ENCODE measurements at regions not wholly inside any gene's neighbourhood (a gene's known extent, or its start where the extent isn't known, plus 50 kb on each side); places are given as distances from the start of the nearest gene placed in this dataset.
"Not testable (repeated sequence)": the region's sequence is repeated elsewhere in the genome, so short reads cannot be mapped to it uniquely, and the experiment has no call there.

DNA sequence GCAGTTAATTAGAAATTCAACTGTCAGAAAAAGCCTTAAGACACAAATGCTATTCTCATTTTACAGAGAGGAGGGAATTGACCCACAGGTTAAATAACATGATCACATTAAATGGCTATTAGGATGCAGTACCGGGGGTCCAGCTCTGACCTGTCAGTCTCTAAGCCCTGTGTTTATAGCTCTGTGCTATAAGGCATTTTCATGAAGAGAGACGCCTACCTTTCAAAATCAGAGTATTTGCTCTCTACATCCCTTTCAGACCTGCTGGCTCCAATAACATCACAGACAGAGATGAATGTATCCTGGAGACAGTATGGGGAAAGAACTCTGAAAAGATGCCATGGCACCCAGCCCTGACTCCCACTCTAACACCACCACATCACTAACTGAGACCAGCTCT lies 189.9 kb upstream of the PRSS58 start:
- in situ Hi-C loops (cut with HindIII; ENCODE audit: low sequenced_read_pairs), result no loop called here

DNA sequence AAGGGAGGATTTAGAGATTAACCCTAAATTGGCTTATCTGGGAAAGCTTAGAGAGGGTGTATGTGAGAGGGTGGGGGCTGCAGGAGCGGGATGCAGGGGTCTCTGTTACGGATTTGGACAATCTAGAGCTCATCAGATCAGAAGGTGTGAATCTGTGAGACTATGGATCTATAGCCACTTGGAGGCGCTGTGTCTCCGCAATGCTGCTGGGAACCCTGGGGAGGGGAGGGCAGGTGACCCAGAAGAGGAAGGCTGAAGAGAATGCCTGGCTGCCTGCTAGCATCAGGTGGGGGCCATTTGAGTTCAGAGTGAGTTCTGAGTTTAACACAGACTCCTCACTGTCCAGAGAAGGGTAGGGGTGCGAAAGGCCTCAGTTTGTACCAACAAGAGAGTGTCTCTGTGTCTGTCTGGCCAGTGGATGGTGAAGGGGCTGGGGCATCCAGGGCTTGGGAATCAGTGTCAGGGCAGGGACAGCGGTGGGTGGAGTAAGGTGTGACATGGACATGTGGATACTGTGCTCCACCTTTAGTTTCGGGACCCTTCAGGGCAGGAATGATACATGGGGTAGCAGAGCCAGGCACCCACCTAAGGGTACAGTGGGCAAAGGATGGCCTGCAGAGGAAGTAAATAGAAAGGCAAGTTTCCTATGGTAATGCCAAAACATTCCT lies 187.3 kb upstream of the PRSS58 start:
- in situ Hi-C loops (cut with HindIII; ENCODE audit: low sequenced_read_pairs), result no loop called here

DNA sequence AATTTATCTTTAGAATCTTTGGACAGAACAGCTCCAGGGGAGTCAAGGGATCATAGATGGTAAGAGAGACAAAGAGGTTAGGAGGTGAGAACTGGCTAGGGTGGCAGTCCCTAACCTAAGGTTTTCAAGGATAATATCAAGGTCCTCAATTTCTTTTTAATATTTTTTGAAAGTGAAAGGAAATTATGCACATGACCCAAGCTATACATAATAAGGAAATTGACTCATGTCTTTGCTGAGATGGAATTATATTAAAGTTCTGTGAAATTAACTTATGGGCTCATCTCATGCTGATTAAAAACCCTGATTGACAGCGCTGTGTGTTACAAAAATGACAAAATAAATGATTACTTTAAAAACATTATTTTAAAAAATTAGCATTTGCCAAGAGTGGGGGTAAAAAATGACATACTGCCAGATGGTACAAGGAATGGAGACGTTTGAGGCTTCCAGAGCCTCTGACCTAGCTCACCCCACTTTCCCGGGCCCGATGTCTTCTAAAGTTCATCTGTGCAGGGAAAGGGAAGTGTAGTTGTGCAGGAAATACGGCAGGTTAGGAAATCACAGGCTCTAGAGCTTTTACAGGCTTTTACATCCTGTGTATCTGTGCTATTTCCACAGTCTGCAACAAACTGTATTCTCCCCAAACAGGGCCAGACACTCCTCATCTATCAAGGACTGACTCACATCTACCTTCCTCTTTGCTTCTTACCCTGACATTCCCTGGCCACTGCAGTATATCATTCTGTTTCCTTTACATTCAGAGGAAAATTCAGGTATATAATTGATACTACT lies 185.6 kb upstream of the PRSS58 start:
- in situ Hi-C loops (cut with HindIII; ENCODE audit: low sequenced_read_pairs), result no loop called here

DNA sequence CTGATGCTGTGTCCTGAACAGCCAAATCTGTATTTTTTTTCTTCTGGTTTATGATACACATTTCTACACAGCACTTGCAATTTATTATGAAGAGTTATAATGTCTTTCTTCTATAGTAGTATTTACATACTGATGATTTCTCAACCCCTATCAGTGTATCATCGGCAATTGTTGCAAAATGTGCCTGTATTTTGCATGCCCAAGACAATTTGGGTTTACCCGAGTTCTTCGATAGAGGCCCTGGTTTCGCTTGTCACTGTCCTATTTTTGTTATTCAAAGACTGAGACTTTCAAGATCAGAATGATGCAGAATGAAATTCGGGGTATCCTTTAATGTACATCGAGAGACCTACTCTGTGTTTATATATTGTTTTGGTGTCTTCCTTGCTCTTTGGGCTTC lies 184.5 kb upstream of the PRSS58 start:
- in situ Hi-C loops (cut with HindIII; ENCODE audit: low sequenced_read_pairs), result no loop called here

DNA sequence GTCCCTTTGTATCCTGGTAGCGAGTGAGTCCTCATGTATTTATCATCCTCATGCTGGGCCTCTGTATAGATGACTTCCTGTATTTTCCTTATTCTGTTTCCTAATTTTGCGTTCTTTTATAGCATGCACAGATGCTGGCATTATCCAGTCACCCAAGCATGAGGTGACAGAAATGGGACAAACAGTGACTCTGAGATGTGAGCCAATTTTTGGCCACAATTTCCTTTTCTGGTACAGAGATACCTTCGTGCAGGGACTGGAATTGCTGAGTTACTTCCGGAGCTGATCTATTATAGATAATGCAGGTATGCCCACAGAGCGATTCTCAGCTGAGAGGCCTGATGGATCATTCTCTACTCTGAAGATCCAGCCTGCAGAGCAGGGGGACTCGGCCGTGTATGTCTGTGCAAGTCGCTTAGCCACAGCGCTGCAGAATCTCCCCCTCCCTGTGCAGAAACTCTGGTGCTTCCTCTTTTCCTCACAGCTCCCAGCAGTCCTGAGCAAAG lies 183.1 kb upstream of the PRSS58 start:
- in situ Hi-C loops (cut with HindIII; ENCODE audit: low sequenced_read_pairs), result no loop called here

DNA sequence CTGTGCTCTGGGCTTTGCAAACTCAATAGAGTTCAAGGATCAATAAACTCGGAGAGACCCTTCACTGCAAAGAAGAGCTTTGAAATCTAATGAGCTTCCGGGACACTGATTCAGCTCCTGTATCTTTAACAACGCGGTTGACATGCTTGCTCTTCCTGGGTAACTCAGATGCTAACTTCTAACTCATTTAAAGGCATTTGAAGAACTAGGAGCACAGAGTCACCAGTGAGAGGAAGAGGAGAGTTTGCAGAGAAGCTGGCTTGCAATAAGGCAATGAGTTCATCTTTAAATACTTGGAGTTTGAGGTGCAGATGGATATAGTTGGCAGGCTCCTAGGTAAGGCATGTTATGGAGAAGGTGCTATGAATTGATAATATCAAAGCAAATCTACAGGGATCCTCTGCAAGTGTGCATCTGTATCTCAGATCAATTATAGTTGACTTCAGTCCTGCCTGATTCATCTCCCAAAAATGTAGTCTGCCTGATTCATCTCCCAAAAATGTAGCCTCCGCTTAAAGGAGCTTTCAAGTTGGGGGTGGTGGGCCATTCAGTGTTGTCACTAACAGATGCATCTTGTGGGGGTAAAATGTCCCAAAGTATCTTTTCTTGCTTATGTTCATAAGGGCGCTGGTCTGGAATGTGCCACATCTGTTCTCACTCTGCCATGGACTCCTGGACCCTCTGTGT lies 182.5 kb upstream of the PRSS58 start:
- in situ Hi-C loops (cut with HindIII; ENCODE audit: low sequenced_read_pairs), result no loop called here

DNA sequence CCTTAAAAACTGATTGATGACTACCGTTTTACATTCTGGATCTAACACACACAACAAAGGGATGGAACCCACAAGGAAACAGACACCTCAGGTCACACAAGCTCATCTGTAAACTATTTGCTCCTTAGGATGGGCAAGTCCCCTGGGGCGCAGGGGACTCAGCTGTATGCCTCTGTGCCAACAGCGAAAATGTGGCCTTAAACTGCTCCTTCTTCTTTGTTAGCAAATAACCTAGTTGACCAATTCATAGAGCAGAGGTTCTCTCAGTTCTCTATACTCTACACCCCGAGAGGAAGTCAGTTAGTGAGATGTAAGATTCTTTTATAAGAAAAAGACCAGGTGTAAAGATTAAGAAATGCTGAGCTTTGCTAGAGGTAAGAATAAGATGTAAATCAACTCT lies 181.9 kb upstream of the PRSS58 start:
- in situ Hi-C loops (cut with HindIII; ENCODE audit: low sequenced_read_pairs), result no loop called here

DNA sequence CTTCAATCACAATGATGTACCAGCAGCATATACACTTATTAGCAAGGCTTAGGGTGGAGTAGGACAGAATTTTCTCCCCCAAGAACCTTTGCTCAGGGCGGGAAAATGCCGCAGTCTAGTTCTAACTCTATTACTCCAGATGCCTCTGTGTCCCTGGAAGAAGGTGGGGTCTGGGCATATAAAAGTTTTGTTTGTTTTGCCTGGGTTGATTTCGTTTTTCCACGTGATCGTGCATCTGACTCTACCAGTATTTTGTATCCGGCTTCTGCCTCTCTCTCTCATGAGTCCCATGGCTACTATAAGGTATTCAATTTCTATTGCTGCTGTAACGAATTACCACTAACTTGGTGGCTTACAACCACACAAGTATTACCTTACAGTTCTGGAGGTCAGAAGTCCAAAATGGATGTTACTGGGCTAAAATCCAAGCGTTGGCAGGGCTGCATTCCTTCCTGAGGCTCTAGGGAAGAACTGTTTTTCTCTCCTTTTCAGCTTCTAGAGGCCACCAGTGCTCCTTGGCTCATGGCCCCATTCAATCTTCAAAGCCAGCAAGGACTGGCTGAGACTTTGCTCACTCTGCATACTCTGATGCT lies 181.2 kb upstream of the PRSS58 start:
- in situ Hi-C loops (cut with HindIII; ENCODE audit: low sequenced_read_pairs), result no loop called here

DNA sequence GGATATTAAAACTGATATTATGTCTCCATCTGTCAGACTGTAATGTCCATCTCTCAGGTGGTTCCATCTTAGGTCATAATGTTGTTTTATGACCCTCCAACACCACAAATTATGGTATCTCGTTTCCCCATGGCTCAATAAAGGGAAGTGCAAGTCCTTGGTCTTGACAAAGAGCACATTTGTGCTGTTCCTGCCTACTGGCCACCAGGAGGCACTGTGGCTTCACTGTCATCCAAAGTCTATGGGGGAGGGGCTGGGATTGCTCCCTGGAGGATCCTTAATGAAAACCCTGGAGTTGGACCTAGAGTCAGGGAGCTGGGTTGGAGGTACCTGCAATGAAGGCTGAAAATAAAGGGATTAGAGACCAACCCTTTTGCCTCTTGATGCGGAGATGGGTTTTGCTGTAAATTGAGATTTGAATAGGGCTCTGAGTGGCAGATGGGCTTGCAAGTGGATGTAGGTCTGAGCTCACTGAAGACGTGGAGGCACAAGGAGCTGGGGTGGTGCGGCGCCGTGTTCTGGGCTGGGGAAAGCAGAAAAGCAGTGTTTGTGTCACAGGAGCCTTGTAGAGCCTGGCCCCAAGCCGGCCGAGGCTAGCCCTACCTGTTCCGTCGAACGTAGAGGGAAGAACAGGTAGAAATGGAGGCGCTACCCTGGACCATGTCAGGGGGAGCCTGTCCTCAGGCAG lies 180.5 kb upstream of the PRSS58 start:
- in situ Hi-C loops (cut with HindIII; ENCODE audit: low sequenced_read_pairs), result no loop called here

DNA sequence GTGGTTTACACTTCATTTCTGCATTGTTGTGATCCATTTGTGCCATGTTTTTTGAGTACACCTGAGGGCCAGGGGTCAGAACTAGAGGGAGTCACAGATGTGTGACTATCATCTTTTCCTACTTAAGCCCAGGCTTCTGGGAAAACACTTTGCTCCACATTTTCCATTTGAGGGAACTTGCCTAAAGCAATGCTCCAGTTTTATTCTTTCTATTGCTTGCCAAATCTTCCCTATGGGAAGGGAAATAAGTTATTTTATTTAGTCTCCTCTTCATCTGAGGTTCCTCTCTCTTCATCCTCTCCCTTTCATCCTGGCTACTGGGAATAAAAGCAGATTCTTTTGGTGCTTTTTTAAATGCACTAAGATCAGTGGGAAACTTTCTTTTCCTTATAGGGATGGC lies 179.9 kb upstream of the PRSS58 start:
- in situ Hi-C loops (cut with HindIII; ENCODE audit: low sequenced_read_pairs), result no loop called here

DNA sequence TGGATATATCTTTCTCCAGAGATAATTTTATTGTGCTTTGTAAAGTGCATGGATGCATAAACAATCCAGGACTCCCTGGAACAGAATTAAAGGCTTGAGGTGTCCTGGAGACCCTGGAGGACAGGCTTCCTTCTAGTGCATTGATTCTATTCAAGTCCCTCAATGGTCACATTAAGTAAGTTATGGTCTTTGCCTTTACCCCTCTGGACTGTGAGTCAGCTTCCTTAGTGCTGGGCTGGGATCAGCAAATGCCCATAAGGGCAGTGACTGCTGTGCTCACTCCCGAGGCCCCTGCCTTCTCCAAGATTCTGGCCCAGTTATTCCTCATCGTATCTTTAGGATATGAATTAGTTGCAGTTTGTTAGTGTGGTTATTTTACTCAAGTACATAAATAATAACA lies 178.7 kb upstream of the PRSS58 start:
- in situ Hi-C loops (cut with HindIII; ENCODE audit: low sequenced_read_pairs), result no loop called here

DNA sequence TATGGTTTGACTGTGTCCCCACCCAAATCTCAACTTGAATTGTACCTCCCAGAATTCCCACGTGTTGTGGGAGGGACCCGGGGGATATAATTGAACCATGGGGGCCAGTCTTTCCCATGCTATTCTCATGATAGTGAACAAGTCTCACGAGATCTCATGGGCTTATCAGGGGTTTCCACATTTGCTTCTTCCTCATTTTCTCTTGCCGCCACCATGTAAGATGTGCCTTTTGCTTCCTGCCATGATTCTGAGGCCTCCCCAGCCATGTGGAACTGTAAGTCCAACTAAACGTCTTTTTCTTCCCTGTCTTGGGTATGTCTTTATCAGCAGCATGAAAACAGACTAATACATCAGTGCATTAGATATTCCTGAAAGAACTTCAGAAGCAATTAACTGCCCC lies 177.7 kb upstream of the PRSS58 start:
- in situ Hi-C loops (cut with HindIII; ENCODE audit: low sequenced_read_pairs), result not testable (repeated sequence)

DNA sequence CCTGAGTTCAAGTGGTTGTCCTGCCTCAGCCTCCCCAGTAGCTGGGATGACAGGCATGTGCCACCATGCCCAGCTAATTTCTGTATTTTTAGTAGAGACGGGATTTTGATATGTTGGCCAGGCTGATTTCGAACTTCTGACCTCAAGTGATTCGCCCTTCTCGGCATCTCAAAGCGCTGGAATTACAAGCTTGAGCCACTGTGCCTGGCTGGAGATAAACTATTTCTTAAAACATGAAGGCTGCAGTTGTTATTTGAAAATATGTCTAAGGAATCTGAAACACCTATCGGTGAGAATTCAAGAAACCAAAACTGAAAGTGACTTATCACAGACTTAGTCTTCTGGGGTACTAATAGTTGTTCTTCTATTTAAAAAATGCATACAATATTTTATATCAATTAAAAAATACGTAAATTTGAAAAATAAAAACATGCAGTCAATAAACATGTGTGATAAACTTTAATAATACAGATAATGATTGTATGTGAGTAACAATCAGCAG lies 176.9 kb upstream of the PRSS58 start:
- in situ Hi-C loops (cut with HindIII; ENCODE audit: low sequenced_read_pairs), result no loop called here

DNA sequence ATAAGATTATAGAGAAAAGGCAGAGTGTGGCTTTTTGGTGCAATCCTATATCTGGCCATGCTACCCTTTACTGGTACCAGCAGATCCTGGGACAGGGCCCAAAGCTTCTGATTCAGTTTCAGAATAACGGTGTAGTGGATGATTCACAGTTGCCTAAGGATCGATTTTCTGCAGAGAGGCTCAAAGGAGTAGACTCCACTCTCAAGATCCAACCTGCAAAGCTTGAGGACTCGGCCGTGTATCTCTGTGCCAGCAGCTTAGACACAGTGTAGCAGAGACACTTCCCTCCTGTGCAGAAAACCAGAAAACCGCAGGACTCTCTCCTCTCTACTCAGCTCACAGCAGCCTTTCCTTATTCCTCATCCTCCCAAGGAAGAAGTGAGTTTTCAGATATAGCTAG lies 176.3 kb upstream of the PRSS58 start:
- in situ Hi-C loops (cut with HindIII; ENCODE audit: low sequenced_read_pairs), result not testable (repeated sequence)

DNA sequence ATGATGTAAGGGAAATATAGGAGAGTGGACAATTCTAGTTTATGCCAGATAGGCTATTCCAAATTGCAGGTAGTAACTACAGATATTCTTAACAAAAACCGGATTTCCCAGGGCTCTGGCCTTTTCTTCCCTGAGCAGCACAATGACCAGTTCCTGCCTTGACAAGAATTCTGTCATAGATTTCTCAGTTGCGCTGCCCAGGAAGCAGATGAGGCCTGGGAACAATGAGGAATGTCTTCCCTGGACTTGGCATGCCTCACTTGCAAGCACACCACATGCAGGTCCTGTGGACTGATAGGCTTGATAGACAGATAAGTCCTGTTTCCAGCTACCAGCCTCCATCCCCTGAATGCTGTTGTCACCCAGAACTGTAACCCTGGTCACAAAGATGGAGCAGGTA lies 174.5 kb upstream of the PRSS58 start:
- in situ Hi-C loops (cut with HindIII; ENCODE audit: low sequenced_read_pairs), result no loop called here

DNA sequence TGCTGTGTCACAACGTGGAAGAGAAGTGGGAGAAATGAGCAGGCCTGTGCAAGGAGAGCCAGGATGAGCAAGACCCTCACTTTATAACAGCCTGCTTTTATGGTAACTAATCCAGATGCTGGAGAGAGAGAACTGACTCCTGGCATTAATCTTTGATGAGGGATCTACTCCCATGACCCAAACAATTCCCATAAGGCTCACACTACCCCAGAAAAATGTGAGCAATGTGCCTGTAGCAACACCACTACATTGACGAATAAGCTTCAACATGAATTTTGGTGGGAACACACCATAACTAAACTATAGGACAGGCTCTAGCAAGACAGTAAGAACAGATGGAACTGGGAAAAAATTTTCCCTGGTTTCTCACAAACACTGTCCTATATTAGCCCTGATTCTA lies 173.6 kb upstream of the PRSS58 start:
- in situ Hi-C loops (cut with HindIII; ENCODE audit: low sequenced_read_pairs), result no loop called here

DNA sequence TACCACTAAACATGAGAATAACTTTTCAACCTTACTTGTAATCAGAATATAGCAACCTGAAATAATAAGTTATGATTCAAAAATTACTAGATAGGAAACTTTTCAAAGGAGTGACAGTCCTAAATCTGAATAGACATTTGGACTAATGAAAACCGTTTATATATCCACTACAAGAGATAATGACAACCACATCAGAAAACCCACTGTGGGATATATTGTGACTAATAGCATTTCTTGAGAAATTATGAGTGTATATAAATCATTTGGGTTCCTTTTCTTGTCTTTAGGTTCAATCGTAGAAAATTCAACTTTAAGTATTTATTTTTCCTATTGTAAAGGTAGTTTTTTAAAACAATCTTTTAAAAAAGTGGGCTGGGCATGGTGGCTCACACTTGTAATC lies 170.2 kb upstream of the PRSS58 start:
- in situ Hi-C loops (cut with HindIII; ENCODE audit: low sequenced_read_pairs), result no loop called here

DNA sequence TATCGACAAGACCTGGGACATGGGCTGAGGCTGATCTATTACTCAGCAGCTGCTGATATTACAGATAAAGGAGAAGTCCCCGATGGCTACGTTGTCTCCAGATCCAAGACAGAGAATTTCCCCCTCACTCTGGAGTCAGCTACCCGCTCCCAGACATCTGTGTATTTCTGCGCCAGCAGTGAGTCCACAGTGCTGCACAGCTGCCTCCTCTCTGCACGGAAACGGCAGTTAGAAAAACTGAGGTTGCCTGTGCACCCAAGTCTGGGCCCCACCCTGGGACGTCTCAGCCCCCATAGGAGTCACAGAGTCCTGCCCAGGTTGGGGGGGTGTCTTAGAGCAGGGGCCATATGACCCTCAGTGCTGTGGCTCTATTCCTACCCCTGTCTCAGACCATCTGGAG lies 167.4 kb upstream of the PRSS58 start:
- in situ Hi-C loops (cut with HindIII; ENCODE audit: low sequenced_read_pairs), result no loop called here

DNA sequence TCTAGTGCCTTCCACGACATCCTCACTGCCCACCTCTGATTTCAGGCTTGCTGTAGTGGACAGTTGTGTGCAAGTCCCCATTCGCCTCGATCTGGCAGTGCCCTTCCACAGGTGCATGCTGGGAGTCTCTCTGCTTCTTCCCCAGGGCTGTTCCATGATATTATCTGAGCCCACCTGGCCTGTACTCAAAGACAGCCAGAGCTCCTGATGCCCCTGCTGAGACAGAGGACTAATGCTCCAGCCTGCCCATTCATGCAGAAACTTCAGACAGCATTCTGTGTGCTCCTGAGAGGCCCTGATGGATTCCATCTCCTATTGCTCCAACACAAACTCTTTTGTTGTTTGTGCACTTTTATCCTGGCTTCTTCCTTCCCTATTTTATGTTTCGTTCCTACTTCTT lies 164.8 kb upstream of the PRSS58 start:
- in situ Hi-C loops (cut with HindIII; ENCODE audit: low sequenced_read_pairs), result no loop called here

DNA sequence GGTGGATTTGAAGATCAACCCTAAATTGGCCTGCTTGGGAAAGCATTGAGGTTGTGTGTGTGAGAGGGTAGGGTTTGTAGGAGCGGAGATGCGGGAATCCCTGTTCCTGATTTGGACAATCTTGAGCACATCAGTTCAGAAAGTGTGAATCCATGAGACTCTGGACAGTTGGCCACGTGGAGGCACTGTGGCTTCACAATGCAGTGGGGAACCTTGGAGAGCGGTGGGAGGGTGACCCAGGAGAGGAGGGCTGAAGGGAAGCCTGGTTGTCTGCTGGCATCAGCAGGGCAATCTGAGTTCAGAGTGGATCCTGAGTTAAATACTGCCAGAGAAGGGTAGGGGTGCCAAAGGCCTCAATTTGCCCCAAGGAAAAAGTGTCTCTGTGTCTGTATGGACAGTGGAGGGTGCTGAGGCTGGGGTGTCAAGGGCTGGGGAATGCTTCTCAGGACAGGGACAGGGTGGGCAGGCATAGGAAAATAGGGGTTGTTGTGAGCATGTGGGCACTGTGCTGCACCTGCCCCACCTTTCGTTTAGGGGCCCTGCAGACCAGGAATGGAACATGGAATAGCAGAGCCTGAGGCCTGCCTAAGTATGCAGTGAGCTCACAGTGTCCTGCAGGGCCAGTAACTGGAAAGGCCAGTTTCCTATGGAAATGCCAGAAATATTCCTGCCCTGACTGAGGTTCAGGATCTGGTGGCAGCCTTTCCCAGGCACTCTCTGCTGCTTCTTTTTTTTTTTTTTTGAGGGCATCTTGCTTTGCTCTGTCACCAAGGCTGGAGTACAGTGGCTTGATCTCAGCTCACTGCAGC lies 162.9 kb upstream of the PRSS58 start:
- in situ Hi-C loops (cut with HindIII; ENCODE audit: low sequenced_read_pairs), result no loop called here
